ENCODE measurements at regions not wholly inside any gene's neighbourhood (a gene's known extent, or its start where the extent isn't known, plus 50 kb on each side); places are given as distances from the start of the nearest gene placed in this dataset.

DNA sequence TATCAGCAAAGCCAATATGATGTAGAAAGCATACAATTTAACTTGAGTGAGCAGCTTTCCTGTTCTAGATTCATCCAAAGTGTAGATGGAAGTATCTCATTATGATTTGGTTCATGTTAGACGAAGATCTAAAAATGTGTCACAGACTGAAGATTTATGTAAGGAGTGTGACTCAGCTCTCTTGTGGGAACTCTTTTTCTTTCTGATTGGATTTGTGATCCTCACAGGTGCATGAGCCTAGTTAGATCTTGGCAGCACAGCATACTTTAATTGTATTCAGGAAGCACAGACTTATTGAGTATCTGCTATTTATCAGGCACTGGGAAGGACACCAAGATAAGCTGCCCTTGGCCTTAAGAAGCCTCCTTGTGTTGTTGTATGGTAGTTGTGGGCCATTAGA, 147.1 kb downstream of the C11orf91 start:
- Mint-ChIP-seq H3K27ac (no peak overlapping the region), H3K4me3 (no peak overlapping the region), H3K4me1 (no peaks in the 10 kb centered on the region), H3K36me3 (ENCODE audit: low read depth) (no peaks in the 10 kb centered on the region), H3K27me3 (peaks cover 15% of the 10 kb centered on the region), H3K9me3 (peaks cover 2% of the 10 kb centered on the region)
- no peak for ATAC-seq (ENCODE audit: low read depth)
- CTCF ChIA-PET: no interaction called here
- DNase-seq: no peak
- intact Hi-C loops (cut with micrococcal nuclease): no loop called here
- TF ChIP-seq, protein P1, sequence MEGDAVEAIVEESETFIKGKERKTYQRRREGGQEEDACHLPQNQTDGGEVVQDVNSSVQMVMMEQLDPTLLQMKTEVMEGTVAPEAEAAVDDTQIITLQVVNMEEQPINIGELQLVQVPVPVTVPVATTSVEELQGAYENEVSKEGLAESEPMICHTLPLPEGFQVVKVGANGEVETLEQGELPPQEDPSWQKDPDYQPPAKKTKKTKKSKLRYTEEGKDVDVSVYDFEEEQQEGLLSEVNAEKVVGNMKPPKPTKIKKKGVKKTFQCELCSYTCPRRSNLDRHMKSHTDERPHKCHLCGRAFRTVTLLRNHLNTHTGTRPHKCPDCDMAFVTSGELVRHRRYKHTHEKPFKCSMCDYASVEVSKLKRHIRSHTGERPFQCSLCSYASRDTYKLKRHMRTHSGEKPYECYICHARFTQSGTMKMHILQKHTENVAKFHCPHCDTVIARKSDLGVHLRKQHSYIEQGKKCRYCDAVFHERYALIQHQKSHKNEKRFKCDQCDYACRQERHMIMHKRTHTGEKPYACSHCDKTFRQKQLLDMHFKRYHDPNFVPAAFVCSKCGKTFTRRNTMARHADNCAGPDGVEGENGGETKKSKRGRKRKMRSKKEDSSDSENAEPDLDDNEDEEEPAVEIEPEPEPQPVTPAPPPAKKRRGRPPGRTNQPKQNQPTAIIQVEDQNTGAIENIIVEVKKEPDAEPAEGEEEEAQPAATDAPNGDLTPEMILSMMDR (IDR thresholded peaks at IDR 0.05): no peak
- POLR2A ChIA-PET: no interaction called here

DNA sequence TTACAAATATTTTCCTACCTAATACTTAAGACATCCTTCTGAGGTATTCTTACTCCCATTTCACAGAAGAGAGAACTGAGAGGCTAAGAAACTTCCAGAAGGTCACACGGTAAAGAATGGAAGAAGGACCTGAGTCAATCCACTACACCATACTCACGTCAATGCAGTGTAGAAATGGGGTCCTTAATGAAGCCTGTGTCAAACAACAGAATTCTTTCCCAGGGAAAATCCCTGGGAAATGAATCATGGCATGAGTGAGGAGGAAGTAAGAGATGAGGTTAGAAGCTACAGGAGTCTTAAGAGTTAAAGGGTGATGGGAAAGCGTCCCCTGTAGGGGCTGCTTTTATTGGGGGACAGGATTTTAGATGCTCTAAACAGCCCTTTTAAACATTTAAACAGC, 147.9 kb downstream of the C11orf91 start:
- CTCF ChIA-PET: no interaction called here
- DNase-seq: no peak
- TF ChIP-seq, protein P1 (IDR thresholded peaks at IDR 0.05): no peak
- Mint-ChIP-seq H3K4me3 (no peak overlapping the region), H3K9me3 (peaks cover 2% of the 10 kb centered on the region), H3K4me1 (no peaks in the 10 kb centered on the region), H3K27ac (no peak overlapping the region), H3K36me3 (ENCODE audit: low read depth) (no peaks in the 10 kb centered on the region), H3K27me3 (peaks cover 15% of the 10 kb centered on the region)
- no peak for ATAC-seq (ENCODE audit: low read depth)
- intact Hi-C loops (cut with micrococcal nuclease): no loop called here
- POLR2A ChIA-PET: no interaction called here

DNA sequence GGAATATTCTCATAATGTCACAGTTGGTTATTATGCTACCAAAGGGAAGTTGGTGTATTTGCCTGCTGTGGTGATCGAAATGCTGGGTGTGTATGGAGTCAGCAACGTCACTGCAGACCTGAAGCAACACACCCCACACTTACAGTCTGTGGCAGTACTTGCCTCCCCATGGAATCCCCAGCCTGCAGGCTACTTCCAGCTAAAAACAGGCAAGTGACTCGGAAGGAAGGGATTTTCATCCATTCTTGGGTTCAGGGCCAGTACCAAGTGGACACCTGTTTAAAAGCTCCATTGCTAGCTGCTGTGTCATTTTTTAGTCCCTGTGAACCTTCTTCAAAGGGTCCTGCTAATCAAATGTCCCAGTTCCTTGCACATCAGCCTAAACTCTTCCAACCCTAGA, 149.6 kb downstream of the C11orf91 start:
- CTCF ChIA-PET: no interaction called here
- intact Hi-C loops (cut with micrococcal nuclease): no loop called here

DNA sequence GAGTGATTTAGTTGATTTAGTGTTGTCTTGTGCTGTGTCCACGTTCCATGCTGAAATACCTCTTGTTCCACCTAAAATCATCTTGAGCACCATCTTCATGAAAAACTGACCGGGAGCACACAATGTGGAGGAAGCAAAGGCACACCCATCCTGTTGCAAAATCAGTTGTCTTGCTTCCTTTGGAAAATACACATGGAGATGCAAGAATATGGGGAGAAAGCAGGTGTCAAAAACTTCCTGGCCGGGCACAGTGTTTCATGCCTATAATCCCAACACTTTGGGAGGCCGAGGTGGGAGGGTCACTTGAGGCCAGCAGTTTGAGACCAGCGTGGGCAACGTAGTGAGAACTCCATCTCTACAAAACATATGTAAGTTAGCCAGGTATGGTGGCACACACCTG, 151.1 kb downstream of the C11orf91 start:
- no peak overlapping the region for H3K4me3 Mint-ChIP-seq
- no peaks in the 10 kb centered on the region for H3K36me3 Mint-ChIP-seq (ENCODE audit: low read depth)
- no peaks in the 10 kb centered on the region for H3K9me3 Mint-ChIP-seq
- ATAC-seq (ENCODE audit: low read depth) (no peak), DNase-seq (no peak)
- H3K27me3 Mint-ChIP-seq: peaks cover 9% of the 10 kb centered on the region
- POLR2A ChIA-PET: no interaction called here
- TF ChIP-seq, protein P1 (IDR thresholded peaks at IDR 0.05): no peak
- CTCF ChIA-PET: no interaction called here
- H3K27ac Mint-ChIP-seq: no peak overlapping the region
- intact Hi-C loops (cut with micrococcal nuclease): no loop called here
- no peaks in the 10 kb centered on the region for H3K4me1 Mint-ChIP-seq

More for the DNA sequence above, 149.6 kb downstream of the C11orf91 start:
- peaks cover 13% of the 10 kb centered on the region for H3K27me3 Mint-ChIP-seq
- H3K36me3 Mint-ChIP-seq (ENCODE audit: low read depth): no peaks in the 10 kb centered on the region
- no peaks in the 10 kb centered on the region for H3K4me1 Mint-ChIP-seq
- H3K4me3 Mint-ChIP-seq: no peak overlapping the region
- H3K9me3 Mint-ChIP-seq: no peaks in the 10 kb centered on the region
- POLR2A ChIA-PET: no interaction called here
- H3K27ac Mint-ChIP-seq: no peak overlapping the region
- TF ChIP-seq, protein P1 (IDR thresholded peaks at IDR 0.05): no peak
- ATAC-seq (ENCODE audit: low read depth) (no peak), DNase-seq (no peak)

DNA sequence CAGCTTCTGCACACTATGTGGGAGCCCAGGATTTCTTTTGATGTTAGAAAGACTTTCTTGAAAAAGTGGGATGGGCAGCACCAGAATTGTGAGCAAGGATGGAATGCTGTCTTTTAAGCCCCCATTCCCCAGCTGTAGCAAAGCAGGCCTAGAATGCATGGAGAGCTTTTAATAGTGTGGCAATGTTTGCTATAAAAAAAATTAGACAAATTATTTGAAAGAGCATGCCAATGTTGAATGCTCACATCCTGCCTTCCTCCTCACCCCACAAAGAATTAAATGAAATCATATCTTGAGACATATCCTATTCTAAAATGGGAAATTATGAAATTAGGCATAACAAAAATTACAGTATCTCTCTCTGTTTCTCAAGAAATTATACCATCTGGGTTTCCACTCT, 154.7 kb downstream of the C11orf91 start:
- TF ChIP-seq, protein P1 (IDR thresholded peaks at IDR 0.05): no peak
- no peak overlapping the region for H3K4me3 Mint-ChIP-seq
- ChIA-PET CTCF (interaction anchor here (1.5 to 1.6 kb wide), 2 partner anchors 12 to 197 kb away, joined by 4 to 8 read pairs; no protein-coding TSS in a partner anchor), POLR2A (no interaction called here)
- intact Hi-C loops (cut with micrococcal nuclease): no loop called here
- ATAC-seq (ENCODE audit: low read depth) (no peak), DNase-seq (no peak)
- H3K4me1 Mint-ChIP-seq: no peaks in the 10 kb centered on the region
- peaks cover 11% of the 10 kb centered on the region for H3K27me3 Mint-ChIP-seq
- H3K27ac Mint-ChIP-seq: no peak overlapping the region
- H3K36me3 Mint-ChIP-seq (ENCODE audit: low read depth): no peaks in the 10 kb centered on the region
- H3K9me3 Mint-ChIP-seq: no peaks in the 10 kb centered on the region

Measured in activated B cell treated with CpG ODN at 0.5 μM for 24 hours (primary cell).